Lung microvascular endothelial cell (primary cell): ENCODE measurements at regions not wholly inside any gene's neighbourhood (a gene's known extent, or its start where the extent isn't known, plus 50 kb on each side); places are given as distances from the start of the nearest gene placed in this dataset.

Source experiments
- DNase-seq, 2 donors: peaks; one replicate each; pipeline versions ENCODE4 v3.0.0 to v3.0.0-alpha.2; 2010; ENCODE audit warnings: low read depth in 2 of 2

DNA sequence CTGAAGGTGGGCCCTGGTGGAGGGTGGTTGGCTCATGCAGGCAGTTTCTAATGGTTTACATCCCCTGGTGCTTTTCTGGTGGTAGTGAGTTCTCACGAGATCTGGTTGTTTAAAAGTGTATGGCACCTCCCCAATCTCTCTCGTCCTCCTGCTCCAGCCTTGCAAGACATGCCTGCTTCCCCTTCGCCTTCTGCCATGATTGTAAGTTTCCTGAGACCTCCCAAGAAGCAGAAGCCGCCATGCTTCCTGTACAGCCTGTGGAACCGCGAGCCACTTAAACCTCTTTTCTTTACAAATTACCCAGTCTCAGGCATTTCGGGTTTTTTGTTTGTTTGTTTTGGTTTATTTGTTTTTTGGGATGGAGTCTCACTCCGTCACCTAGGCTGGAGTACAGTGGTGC lies 173.2 kb downstream of the MN1 start:
- no peak for DNase-seq

GRCh38 chr22:27628891-27629631 lies 172.5 kb downstream of the MN1 start:
- DNase-seq: no peak

- no peak for DNase-seq
Observed at GRCh38 chr22:27629908-27630673, 171.5 kb downstream of the MN1 start.

DNA sequence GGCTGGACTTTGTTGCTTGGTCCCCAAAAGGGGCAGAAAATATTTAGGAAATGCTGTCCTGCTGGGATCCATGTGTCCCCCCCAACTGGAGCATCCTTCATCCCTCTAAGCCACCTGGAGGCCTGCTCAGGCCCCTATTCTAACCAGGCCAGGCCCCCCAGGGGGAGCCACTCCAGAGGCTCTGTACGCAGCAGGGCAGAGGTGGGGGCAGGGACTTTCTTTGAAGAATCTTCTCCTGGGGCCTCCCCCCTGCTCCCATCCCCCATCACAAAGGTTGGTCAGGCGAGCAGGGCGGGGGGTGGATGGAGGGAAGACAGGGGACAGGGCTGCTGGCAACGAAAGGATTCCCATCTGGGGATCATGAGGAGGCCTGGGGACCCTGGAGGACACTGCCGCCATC lies 170.8 kb downstream of the MN1 start:
- DNase-seq: no peak

GRCh38 chr22:27631641-27632040 lies 169.9 kb downstream of the MN1 start:
- no peak for DNase-seq

DNA sequence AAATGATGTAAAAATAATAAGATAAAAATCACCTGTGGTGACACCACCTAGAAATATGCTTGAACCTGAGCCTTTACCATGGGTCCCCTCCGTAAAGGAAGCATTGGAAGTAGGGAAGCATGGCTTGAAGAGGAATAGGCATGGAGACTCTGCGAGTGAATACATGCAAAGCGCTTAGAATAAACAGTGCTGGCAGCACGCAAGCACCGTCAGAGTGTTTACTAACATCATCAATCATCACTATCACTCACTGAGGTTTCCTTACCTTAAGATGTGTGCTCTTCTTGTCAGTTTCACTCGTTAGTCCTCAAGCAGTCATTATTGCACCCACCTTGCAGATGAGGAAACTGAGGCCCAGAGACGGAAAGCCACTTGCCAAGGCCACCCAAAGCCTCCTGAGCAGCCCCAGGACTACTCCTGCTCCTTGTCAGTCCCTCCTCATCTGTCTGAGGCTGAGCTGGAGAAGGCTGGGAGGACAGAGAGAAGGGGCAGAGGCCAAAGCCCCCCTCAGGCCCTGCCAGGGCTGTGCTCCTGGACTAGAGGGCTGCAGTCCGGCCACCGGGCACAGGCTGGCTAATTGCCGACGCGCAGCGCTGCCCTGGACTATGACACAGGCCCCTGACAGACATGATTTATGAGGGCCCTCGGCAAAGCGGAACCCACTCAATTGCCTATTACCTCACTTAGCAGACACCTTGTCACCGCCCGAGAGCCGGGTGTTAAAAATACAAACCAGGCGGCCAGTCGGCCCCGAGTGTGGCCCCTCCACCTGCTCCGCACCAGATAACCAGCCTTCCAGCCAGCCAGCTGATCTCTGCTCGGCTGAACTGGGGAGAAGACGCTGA lies 168.9 kb downstream of the MN1 start:
- DNase-seq: peak in 1 of 2 donors; percentile 11

GRCh38 chr22:27633296-27633871 lies 168.2 kb downstream of the MN1 start:
- DNase-seq: no peak

DNA sequence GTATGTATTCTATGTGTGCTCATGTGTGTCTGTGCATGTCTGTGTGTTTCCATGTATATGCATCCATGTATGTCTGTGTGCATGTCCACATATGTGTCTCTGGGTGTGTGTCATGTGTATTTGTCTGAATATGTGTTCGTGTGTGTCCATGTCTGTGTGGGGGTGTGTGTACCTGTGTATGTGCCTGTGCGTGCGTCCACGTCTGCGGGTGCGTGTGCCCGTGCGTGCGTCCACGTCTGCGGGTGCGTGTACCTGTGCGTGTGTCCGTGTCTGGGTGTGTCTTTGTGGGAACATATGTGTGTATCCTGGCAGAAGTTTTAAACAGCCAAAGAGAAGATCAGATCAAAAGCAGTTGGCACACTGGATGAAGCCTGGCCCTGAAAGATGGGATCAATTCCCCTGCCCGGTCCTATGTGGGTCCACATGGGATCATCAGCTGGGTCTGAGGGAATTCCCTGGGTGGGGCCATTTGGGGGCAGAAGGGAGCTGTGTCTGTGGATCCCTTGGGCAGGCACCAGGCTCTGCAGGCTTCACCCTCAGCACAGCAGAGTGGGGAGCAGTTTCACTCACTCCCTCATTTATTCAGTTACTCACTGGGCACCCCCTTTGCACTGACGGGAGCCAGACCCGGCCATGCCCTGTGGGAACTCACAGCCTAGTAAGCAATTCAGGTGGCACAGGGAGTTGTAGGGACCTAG lies 167.4 kb downstream of the MN1 start:
- no peak for DNase-seq

DNA sequence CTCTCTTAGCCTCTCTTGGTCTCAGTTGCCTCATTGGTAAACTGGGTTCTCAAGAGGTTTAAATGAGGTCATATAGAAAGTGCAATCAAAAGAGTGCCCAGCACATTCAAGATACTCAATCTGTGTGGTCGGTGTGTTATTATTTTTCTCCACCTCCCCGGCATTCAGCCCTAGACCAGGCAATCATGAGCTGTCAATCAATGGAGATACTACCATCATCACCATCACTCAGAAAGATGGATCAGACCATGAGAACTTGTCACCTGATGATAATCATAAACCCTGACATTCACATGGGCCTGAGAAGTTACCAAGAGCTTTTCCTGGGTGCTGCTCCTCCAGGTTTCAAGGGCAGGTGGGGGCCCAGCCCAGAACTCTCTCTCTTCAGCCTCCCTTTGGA lies 166.1 kb downstream of the MN1 start:
- DNase-seq: no peak

DNA sequence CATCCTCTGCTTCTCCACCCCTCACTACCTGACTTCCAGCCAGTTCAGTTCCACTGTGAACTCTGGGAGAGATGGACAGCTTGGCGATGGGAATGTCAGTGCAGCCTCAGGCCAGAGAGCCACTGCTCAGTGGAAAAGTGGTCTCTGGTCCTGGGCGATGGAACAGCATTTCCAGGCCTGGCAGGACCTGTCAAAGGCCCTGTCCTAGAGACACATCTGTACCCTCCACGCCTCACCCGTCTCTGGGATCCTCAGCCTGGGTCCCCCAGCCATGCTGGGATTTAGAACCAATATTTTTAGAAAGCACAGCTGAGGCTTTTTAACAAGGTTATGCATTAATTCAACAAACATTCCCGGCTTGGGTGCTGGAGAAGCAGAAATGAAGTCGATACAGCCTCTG lies 165.7 kb downstream of the MN1 start:
- DNase-seq: no peak

- no peak for DNase-seq
Observed at GRCh38 chr22:27636716-27637508, 164.6 kb downstream of the MN1 start.

DNA sequence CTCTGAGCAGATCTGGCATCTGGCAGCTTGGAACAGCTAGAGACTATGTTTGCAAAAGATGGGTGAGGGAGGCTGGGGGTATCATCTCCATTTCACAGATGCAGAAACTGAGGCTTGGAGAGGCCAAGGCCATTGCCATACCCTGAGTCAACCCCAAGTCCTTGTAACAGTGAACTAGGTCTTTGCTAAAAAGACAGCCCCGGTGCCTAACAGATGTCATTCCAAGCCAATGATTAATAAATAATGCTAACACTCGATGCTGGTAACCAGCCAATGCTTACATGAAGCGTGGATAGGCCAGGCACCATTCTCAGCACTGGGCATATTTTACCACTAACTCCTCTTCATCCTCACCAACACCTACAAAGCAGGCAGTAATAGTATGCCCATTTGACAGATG lies 164.0 kb downstream of the MN1 start:
- peak in 1 of 2 donors; percentile 24 for DNase-seq

GRCh38 chr22:27638329-27639233 lies 163.0 kb downstream of the MN1 start:
- no peak for DNase-seq

DNA sequence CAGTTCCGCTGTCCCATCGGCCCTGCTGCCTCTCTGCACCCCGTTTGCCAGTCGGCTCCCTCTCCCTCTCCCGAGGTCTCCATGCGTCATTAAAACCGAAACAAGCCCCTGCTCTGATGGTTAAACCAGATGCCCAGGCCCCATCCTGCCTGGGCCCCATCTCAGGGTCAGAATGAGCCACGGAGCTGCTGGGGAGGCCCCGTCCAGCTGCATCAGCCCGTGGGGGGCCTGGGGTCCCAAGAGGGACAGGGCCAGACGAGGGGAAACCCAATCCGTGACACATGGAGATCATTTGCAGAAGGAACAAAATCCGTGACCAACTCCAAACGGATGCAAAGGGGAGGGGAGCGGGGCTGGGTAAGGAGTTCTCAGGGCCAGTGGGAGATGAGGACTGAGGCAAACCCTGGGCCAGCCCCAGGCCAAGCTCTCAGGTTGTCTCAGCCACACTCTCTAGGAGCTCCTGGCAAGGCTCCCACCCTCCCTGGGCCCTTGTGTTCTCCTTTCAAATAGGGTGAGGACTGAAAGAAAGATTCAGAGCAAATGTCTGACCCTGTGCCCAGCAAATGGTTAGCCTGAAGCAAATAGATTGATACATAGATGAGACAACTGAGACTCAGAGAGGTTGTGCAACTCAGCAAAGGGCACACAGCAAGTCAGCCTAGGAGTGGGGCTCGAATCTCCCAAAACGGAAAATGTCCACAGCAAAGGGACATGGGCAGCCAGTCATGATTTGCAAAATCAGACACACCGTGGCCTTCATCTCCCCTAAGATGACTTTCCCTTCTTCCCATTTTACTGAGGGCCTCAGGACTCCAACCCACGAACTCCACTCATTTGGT lies 162.1 kb downstream of the MN1 start:
- DNase-seq: no peak

DNA sequence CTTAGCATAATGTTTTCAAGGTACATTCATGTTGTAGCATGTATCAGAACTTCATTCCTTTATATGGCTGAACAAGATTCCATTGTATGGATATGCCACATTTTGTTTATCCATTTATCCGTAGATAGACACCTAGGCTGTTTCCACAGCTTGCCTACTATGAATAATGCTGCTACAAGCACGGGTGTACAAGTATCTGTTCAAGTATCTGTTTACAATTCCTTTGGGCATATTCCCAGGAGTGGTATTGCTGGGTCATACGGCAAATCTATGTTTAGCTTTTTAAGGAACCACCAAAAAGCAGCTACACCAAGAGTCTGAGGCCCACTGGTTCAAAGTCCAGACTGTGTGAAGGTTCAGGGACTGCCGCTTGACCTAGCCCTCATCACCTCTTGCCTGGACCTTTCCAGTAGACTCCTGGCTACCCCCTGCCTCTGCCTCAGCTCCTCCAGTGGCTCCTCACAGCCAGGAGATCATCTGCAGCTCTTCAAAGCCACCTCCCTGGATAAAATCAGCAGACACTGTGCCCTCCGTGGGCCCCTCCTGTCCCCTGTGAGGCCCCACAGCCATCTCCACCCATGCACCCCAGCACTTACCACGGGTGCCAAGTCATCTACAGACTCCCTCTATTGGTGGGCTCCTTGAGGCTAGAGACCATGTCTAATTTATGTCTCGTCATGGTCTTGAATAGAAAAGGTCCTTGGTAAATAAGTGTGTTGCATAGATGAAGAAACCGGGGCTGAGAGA lies 160.3 kb downstream of the MN1 start:
- DNase-seq: no peak

DNA sequence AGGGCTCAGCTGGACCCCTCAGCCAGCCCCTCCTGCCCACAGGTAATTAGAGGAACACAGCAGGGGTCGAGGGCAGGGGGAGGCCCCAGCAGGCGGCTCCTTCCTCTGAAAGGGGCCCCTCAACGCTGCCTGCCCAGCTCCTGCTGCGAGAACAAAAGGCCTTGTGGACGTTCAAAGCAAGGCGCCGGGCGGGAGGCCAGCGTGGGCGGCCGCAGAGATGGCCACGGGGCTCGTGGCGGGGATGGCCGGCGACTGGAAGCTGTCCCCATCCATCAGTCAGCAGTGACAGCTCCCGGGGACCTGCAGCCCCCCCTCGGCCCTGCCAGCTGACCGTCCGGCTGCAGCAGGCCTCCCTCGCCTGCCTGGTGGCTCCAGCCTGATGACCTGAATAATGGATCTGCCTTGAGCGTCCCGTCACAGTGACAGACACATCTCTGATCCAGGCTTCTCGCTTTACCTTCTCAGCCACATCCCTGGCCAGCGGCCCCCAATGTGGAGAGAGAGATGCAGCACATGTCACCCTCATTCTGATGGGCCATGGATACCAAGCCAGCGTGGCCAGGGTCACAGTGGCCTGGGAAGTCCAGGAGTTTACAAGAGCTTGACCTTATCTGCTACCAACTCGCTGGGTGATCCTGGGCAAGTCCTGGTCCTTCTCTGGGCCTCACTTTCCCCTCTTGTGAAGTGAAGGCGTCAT lies 159.3 kb downstream of the MN1 start:
- no peak for DNase-seq

DNA sequence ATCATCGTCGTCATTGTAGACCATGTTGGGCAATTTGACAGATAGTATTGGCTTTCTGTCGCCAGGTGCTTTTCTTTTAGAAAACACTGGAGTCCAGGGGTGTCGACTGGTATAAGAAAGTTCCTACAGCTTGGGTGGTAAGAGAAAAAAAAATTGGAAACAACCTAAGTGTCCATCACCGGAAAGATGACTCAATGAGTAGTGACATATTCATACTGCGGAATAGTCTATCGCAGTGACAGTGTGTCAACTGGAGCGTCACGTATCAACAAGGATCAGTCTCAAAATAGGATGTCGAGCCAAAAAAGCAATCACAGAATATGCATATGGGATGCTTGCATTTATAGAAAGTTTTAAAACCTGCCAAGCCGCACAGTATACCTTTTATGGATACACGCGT lies 157.6 kb downstream of the MN1 start:
- no peak for DNase-seq
